GM18873 (cell line): ENCODE measurements at regions not wholly inside any gene's neighbourhood (a gene's known extent, or its start where the extent isn't known, plus 50 kb on each side); places are given as distances from the start of the nearest gene placed in this dataset.
"Not testable (repeated sequence)": the region's sequence is repeated elsewhere in the genome, so short reads cannot be mapped to it uniquely, and the experiment has no call there.

Experiments used
- ATAC-seq: cut with Tn5 transposase; IDR thresholded peaks from one replicate; pipeline ENCODE4 v1.9.1; 2021; ENCODE audit warnings: mild to moderate bottlenecking, moderate library complexity, moderate number of reproducible peaks; ENCODE audit not compliant: unreplicated experiment, low FRiP score

GRCh38 chr12:114829244-114829643, 145.3 kb upstream of the TBX3 start:
- not testable (repeated sequence) for ATAC-seq

GRCh38 chr12:114827461-114827860, 143.5 kb upstream of the TBX3 start:
- ATAC-seq: no peak

DNA sequence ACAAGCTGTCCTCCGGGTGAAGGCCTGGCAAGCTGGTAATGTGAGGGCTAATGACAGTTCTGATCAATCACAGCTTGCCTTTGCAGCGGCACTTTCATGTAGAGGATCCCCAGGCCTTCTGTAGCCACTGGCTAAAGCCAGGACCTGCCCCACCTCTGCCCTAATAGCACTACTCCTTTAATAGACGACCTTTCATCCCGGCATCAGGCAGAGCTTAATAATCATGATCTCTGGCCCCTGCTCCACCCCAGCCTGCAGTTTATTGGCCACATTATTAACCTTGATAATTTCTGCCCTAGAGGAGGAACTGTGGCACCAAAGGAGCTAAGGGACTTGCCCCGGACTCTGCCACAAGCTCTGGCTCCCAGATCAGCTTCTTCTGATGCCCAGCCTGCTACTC, 142.3 kb upstream of the TBX3 start:
- ATAC-seq: no peak

GRCh38 chr12:114823724-114824123, 139.7 kb upstream of the TBX3 start:
- ATAC-seq: no peak

- ATAC-seq: no peak
Observed at GRCh38 chr12:114821570-114821969, 137.6 kb upstream of the TBX3 start.

DNA sequence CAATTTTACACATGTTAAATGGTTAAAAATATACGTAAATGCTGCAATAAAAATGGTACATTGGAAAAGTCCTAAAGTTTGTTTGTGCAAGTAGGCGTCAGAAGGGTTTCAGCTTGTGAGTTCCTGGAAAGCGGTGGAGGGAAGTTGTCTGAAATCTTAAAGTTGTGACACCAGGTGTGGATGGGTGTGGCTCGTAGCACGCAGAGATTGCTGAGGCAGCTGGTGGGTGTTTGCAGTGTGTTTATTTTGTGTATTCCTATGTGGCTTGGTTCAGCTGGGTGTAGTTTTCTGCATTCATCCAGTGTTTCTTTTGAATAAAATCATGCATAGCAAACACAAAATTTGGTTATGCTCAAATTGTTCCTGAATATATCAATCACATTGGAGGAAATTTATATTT, 136.8 kb upstream of the TBX3 start:
- ATAC-seq: no peak

GRCh38 chr12:114817571-114818425, 133.8 kb upstream of the TBX3 start:
- ATAC-seq: no peak

GRCh38 chr12:114815026-114815795, 131.2 kb upstream of the TBX3 start:
- ATAC-seq: no peak

GRCh38 chr12:114812858-114813761, 129.1 kb upstream of the TBX3 start:
- no peak for ATAC-seq

DNA sequence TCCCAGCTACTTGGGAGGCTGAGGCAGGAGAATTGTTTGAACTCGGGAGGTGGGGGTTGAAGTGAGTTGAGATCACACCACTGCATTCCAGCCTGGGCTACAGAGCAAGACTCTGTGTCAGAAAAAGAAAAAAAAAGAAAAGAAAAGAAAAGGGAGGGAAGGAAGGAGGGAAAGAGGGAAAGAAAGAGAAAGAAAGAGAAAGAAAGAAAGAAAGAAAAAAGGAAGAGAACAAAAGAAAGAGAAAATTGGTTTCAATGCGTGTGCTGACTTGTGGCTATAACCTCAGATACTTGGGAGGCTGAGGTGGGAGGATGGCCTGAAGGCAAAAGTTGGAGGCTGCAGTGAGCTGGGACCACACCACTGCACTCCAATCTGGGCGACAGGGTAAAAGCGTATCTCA, 128.4 kb upstream of the TBX3 start:
- no peak for ATAC-seq

DNA sequence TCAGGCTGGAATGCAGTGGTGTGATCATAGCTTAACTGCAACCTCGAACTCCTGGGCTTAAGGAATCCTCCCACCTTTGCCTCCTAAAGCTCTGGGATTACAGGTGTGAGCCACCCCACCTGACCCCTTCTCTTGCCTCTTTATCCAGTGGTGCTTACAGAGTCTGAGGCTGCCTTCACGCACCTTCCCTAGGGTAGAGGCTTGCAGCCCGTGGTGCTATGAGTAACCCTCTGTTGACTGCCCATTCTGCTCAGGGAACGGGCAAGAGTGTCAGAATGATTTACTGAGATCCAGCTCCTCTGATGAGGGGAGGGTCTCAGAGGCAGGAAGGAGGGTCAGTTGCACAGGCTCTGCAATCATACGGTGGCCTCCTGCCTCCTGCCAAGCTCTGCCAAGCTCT, 125.1 kb upstream of the TBX3 start:
- ATAC-seq: no peak

DNA sequence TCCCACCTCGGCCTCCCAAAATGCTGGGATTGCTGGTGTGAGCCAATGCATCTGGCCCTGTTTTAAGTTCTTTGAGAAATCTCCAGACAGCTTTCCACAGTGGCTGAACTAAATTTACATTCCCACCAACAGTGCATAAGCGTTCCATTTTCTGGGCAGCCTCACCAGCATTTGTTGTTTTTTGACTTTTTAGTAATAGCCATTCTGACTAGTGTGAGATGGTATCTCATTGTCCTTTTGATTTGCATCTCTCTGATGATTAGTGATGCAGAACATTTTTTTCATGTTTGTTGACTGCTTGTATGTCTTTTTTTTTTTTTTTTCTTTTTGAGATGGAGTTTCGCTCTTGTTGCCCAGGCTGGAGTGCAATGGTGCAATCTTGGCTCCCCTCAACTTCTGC, 117.4 kb upstream of the TBX3 start:
- not testable (repeated sequence) for ATAC-seq

DNA sequence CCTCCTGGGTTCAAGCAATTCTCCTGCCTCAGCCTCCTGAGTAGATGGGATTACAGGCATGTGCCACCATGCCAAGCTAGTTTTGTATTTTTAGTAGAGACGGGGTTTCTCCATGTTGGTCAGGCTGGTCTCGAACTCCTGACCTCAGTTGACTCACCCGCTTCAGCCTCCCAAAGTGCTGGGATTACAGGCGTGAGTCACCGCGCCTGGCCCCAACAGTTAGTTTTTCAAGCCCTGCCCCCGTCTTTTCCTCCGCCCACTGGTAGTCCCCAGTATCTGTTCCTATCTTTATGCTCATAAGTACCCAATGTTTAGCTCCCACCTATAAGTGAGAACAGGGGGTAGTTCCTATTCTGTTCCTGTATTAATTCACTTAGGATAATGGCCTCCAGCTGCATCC, 116.6 kb upstream of the TBX3 start:
- ATAC-seq: not testable (repeated sequence)

DNA sequence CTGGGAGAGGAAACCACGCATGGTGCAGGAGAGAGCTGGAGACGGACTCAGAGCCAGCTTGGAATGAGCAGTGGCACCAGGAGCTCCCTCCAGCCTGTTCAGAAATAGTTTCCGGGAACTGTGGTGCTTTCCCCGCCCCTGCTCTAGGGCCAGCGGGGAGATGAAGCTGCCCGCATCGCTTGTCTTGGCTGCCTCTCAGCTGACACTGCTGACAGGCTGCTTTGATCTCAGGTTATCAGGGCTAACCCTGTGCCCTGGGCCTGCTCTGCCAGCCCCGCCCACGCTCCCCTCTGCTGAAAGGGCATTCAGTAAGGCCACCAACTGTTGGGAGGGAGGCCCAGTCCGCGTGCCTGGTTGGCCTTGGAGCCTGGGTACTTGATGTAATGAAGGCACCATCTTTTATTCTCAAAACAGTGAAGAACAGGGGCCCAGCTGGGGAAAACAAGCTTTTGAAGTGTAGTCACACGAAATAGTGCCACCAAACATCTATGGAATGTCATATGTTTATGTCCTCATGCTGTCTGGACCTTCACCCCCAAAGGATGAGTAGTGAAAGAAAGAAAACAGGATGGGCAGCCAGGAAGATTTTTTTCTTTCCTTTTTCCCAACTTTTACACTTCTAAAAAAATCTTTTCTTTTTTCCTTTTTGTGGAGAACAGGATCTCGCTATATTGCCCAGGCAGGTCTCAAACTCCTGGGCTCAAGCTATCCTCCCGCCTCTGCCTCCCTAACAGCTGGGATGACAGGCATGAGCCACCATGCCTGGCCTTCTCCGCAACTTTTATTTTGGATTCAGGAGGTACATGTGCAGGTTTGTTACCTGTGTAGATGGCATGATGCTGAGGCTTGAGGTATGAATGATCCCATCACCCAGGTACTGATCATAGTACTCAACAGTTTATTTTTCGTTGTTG, 115.9 kb upstream of the TBX3 start:
- ATAC-seq: no peak

GRCh38 chr12:114794049-114794558, 110.1 kb upstream of the TBX3 start:
- no peak for ATAC-seq

DNA sequence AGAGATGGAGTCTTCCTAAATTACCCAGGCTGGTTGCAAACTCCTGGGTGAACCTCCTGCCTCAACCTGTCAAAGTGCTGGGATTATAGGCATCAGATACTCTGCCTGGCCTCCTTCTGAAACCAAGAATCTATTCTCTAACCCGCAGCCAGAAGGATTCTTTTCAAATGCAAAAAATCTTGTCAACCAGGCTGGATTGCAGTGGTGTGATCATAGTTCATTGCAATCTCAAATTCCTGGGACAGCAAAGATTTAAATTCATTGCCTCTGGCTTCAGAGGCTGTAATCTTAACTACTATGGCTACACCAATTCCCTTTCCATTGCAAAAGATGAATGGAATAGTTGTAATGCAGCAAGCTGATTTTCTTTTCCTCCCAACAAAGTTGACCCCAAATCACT, 106.3 kb upstream of the TBX3 start:
- no peak for ATAC-seq

- no peak for ATAC-seq
Observed at GRCh38 chr12:114789821-114790220, 105.8 kb upstream of the TBX3 start.

DNA sequence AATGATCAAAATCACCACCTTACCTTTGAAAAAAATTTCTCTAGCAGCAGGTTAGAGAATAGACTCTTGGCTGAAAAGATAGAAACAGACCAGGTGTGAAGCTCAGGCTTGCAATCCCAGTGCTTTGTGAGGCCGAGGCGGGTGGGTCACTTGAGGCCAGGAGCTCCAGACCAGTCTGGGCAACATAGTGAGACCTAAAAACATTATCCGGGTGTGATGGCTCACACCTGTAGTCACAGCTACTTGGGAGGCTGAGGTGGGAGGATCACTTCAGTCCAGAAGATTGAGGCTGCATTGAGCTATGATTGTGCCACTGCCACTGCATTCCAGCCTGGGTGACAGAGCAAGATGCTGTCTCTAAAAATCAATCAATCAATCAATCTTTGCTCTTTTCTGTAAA, 105.3 kb upstream of the TBX3 start:
- ATAC-seq: no peak

- ATAC-seq: no peak
Observed at GRCh38 chr12:114784526-114784925, 100.6 kb upstream of the TBX3 start.
